NB4 (cell line): ENCODE measurements at regions not wholly inside any gene's neighbourhood (a gene's known extent, or its start where the extent isn't known, plus 50 kb on each side); places are given as distances from the start of the nearest gene placed in this dataset.

Source experiments
- CTCF ChIP-seq: IDR thresholded peaks from one replicate; pipeline ENCODE4 v1.5.1; 2012; ENCODE audit warnings: low read depth, low read length
- MAX ChIP-seq: IDR thresholded peaks from 2 replicates; pipeline ENCODE4 v1.6.1; 2011; ENCODE audit warnings: low read depth, low read length
- POLR2A ChIP-seq: IDR thresholded peaks from 2 replicates; pipeline ENCODE4 v1.6.1; 2011; ENCODE audit warnings: mild to moderate bottlenecking; ENCODE audit not compliant: insufficient read length; ENCODE audit errors: extremely low read depth

GRCh38 chr7:69208848-69209247 lies 389.4 kb upstream of the AUTS2 start:
- TF ChIP-seq POLR2A = no peak
- TF ChIP-seq CTCF = no peak
- no peak for TF ChIP-seq MAX
